ENCODE measurements at regions not wholly inside any gene's neighbourhood (a gene's known extent, or its start where the extent isn't known, plus 50 kb on each side); places are given as distances from the start of the nearest gene placed in this dataset.

GRCh38 chr2:194739217-194739616 lies 917.8 kb upstream of the SLC39A10 start:
- TF ChIP-seq CTCF (conservative IDR thresholded peaks at IDR 0.05; ENCODE audit: low read length) = no peak
- TF ChIP-seq EZH2phosphoT487 (IDR thresholded peaks at IDR 0.05; ENCODE audit: borderline replicate concordance, low read depth, low read length) = no peak
